Osteocyte (in vitro differentiated cells): ENCODE measurements at regions not wholly inside any gene's neighbourhood (a gene's known extent, or its start where the extent isn't known, plus 50 kb on each side); places are given as distances from the start of the nearest gene placed in this dataset.

ENCODE experiments used
- DNase-seq: peaks from one replicate; pipeline ENCODE4 v3.0.0; 2021; ENCODE audit warnings: mixed read lengths; ENCODE audit not compliant: unreplicated experiment; ENCODE audit errors: extremely low spot score
- H3K27ac Mint-ChIP-seq: one replicate; pipeline ENCODE4 v1.8.0; 2021; ENCODE audit warnings: mild to moderate bottlenecking, mixed read lengths; ENCODE audit not compliant: unreplicated experiment
- H3K27me3 Mint-ChIP-seq: one replicate; pipeline ENCODE4 v1.8.0; 2021; ENCODE audit warnings: mixed read lengths; ENCODE audit not compliant: unreplicated experiment
- H3K36me3 Mint-ChIP-seq: one replicate; pipeline ENCODE4 v1.8.0; 2021; ENCODE audit warnings: mixed read lengths; ENCODE audit not compliant: unreplicated experiment
- H3K4me1 Mint-ChIP-seq: one replicate; pipeline ENCODE4 v1.8.0; 2021; ENCODE audit warnings: mixed read lengths; ENCODE audit not compliant: unreplicated experiment
- H3K4me3 Mint-ChIP-seq: one replicate; pipeline ENCODE4 v1.8.0; 2021; ENCODE audit warnings: mild to moderate bottlenecking, moderate library complexity, mixed read lengths; ENCODE audit not compliant: unreplicated experiment
- H3K9me3 Mint-ChIP-seq: one replicate; pipeline ENCODE4 v1.8.0; 2021; ENCODE audit warnings: mixed read lengths; ENCODE audit not compliant: unreplicated experiment
- TF ChIP-seq, protein P1 (sequence below): fragments of 200-600 bp; sonication (generic); IDR thresholded peaks from 2 replicates; pipeline ENCODE4 v1.5.0; 2021; ENCODE audit warnings: antibody characterized with exemption, mild to moderate bottlenecking, moderate library complexity

DNA sequence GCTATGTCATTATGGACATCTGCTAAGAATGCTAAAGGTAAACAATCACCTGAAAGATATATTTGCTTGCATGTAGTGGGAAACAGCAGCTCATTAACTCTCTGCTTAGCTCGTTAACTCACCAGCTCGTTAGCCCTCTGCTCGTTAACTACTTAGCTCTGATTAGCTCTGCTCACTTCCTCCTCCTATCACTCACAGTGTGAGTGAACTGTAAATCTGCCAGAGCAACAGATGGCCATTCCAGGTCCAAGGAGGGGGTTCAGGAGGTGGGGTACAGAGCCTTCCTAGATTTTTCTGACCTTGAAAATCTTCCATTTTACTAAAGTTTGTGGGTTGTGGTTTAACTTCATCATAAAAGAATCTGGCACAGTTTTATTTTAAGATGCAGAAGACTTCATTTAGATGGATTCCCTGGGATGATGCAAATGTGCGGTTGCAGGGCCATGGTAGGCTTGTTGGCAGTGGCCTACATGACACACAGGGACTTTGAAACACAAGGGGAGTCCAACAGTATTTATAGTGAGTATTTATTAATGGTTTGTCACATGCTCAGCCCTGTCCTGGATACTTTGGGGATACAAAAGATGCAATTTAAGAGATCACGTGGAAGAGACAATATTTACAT, 1633.7 kb upstream of the CELF4 start:
- H3K27ac Mint-ChIP-seq = no peak overlapping the region
- H3K9me3 Mint-ChIP-seq = peaks cover 15% of the 10 kb centered on the region
- no peaks in the 10 kb centered on the region for H3K27me3 Mint-ChIP-seq
- H3K4me3 Mint-ChIP-seq = no peak overlapping the region
- DNase-seq = no peak
- TF ChIP-seq, protein P1, sequence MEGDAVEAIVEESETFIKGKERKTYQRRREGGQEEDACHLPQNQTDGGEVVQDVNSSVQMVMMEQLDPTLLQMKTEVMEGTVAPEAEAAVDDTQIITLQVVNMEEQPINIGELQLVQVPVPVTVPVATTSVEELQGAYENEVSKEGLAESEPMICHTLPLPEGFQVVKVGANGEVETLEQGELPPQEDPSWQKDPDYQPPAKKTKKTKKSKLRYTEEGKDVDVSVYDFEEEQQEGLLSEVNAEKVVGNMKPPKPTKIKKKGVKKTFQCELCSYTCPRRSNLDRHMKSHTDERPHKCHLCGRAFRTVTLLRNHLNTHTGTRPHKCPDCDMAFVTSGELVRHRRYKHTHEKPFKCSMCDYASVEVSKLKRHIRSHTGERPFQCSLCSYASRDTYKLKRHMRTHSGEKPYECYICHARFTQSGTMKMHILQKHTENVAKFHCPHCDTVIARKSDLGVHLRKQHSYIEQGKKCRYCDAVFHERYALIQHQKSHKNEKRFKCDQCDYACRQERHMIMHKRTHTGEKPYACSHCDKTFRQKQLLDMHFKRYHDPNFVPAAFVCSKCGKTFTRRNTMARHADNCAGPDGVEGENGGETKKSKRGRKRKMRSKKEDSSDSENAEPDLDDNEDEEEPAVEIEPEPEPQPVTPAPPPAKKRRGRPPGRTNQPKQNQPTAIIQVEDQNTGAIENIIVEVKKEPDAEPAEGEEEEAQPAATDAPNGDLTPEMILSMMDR = no peak
- H3K36me3 Mint-ChIP-seq = no peaks in the 10 kb centered on the region
- no peaks in the 10 kb centered on the region for H3K4me1 Mint-ChIP-seq

DNA sequence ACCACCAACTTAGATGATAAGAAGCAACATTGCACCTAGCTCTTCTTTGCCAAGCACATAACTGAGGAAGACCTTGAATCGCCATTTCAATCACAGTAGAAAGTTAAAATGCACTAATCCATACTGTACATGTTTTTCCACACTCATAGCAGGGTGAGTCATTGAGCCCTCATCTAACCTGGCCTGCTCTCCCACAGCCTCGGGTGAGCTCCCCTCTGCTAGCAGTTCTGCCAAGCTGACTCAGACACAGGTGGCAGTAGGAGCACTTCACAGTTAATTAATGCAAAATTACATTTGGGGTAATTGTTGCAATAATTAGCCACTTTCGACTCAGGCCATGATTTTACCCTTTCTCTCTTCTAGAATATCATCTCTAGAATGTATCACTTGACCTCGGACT, 1632.8 kb upstream of the CELF4 start:
- peaks cover 15% of the 10 kb centered on the region for H3K9me3 Mint-ChIP-seq
- no peak overlapping the region for H3K4me3 Mint-ChIP-seq
- no peaks in the 10 kb centered on the region for H3K36me3 Mint-ChIP-seq
- DNase-seq = no peak
- H3K27ac Mint-ChIP-seq = no peak overlapping the region
- TF ChIP-seq, protein P1 = no peak
- H3K4me1 Mint-ChIP-seq = no peaks in the 10 kb centered on the region
- H3K27me3 Mint-ChIP-seq = no peaks in the 10 kb centered on the region

DNA sequence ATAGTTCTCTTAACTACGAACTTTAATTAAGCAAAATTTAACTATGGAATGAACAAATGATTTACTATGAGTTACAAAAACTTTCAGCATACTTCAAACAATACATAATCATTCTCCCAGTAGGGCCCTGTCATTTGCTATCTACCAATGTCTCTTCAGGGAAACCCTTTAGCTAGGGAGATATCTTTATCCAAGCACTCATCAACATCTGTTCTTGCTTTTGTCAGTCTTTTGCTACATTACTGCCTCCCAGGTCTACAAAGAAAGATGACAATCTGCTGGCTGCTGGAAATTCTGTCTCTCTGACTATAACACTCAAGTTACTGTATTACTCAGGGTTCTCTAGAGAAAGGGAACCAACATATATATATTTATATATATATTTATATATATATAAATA, 1626.3 kb upstream of the CELF4 start:
- Mint-ChIP-seq H3K4me3 (no peak overlapping the region), H3K36me3 (no peaks in the 10 kb centered on the region), H3K27ac (no peak overlapping the region), H3K4me1 (no peaks in the 10 kb centered on the region), H3K27me3 (no peaks in the 10 kb centered on the region), H3K9me3 (no peaks in the 10 kb centered on the region)
- no peak for DNase-seq
- TF ChIP-seq, protein P1 = no peak

DNA sequence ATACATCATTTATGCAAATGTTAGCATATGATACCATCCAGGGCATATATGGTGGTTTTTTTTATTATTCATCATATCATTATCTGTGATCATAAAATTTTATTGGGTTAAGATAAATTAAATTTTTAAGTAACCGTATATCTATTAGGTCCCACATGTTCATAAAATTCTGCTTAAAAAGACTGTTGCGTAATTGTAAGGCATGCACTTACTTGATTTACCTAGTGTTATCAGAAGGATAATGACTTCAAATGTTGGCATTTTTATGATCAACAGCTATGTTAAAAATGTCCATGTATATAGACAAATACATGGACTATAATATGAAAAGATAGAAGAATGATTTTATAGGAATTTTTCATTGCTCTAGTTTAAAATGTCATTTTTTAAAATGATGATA, 1625.5 kb upstream of the CELF4 start:
- no peak overlapping the region for H3K4me3 Mint-ChIP-seq
- H3K36me3 Mint-ChIP-seq = no peaks in the 10 kb centered on the region
- H3K27me3 Mint-ChIP-seq = no peaks in the 10 kb centered on the region
- no peak overlapping the region for H3K27ac Mint-ChIP-seq
- TF ChIP-seq, protein P1 = no peak
- no peaks in the 10 kb centered on the region for H3K9me3 Mint-ChIP-seq
- DNase-seq = no peak
- H3K4me1 Mint-ChIP-seq = no peaks in the 10 kb centered on the region

DNA sequence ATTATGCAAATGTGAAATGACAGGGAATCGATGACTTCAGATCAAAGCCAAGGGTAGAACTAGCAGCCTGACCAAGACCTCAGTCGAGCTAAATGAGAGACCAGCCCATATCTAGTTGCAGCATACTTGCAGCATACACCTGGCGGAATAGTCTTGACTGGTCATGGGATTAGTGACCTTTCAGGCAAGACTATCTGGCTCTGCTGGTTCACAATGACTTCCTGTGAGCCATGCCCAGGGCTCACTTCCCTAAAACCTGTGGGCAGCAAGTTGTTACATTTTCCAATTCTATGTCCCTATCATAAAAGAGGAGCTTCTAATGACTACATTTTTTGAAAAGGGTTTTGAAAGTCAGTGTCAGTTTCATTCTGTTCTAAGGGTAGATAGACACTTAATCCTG, 1624.9 kb upstream of the CELF4 start:
- no peak for DNase-seq
- H3K27ac Mint-ChIP-seq = no peak overlapping the region
- no peaks in the 10 kb centered on the region for H3K27me3 Mint-ChIP-seq
- no peaks in the 10 kb centered on the region for H3K4me1 Mint-ChIP-seq
- no peaks in the 10 kb centered on the region for H3K9me3 Mint-ChIP-seq
- no peaks in the 10 kb centered on the region for H3K36me3 Mint-ChIP-seq
- TF ChIP-seq, protein P1 = no peak
- no peak overlapping the region for H3K4me3 Mint-ChIP-seq
